ENCODE measurements at regions not wholly inside any gene's neighbourhood (a gene's known extent, or its start where the extent isn't known, plus 50 kb on each side); places are given as distances from the start of the nearest gene placed in this dataset.

DNA sequence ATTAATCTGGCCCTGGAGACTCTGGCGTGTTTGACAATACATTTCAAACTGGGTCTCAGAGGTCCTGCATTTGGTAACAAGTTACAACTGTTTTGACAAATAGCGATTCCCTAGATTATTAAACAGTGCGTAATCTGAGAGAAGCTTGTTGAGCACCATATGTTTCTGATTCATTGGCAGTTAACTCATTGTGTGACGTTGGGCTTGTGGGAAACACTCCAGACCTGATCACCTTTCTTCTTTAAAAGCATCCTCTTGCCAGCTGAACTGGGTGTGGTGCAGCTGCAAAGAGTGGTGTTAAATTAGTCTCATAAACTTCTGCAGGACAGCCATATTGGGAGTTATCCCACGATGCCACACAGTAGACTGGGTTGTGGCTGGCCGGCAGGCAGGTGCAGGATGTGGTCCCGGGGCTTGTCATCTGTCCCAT, 82.7 kb downstream of the CDC7 start:
- TF ChIP-seq, protein P1, sequence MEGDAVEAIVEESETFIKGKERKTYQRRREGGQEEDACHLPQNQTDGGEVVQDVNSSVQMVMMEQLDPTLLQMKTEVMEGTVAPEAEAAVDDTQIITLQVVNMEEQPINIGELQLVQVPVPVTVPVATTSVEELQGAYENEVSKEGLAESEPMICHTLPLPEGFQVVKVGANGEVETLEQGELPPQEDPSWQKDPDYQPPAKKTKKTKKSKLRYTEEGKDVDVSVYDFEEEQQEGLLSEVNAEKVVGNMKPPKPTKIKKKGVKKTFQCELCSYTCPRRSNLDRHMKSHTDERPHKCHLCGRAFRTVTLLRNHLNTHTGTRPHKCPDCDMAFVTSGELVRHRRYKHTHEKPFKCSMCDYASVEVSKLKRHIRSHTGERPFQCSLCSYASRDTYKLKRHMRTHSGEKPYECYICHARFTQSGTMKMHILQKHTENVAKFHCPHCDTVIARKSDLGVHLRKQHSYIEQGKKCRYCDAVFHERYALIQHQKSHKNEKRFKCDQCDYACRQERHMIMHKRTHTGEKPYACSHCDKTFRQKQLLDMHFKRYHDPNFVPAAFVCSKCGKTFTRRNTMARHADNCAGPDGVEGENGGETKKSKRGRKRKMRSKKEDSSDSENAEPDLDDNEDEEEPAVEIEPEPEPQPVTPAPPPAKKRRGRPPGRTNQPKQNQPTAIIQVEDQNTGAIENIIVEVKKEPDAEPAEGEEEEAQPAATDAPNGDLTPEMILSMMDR (IDR thresholded peaks at IDR 0.05), result no peak
- TF ChIP-seq POLR2A (IDR thresholded peaks at IDR 0.05), result no peak

Measured in right lobe of liver (tissue), 4 donors.